ENCODE measurements at regions not wholly inside any gene's neighbourhood (a gene's known extent, or its start where the extent isn't known, plus 50 kb on each side); places are given as distances from the start of the nearest gene placed in this dataset.
"Not testable (repeated sequence)": the region's sequence is repeated elsewhere in the genome, so short reads cannot be mapped to it uniquely, and the experiment has no call there.

- DNase-seq (ENCODE audit: low spot score) = no peak
These were observed 169.9 kb downstream of the QRSL1 start for GRCh38 chr6:106799031-106799894.

GRCh38 chr6:106797186-106797585, 167.8 kb downstream of the QRSL1 start:
- DNase-seq (ENCODE audit: low spot score) = no peak

DNA sequence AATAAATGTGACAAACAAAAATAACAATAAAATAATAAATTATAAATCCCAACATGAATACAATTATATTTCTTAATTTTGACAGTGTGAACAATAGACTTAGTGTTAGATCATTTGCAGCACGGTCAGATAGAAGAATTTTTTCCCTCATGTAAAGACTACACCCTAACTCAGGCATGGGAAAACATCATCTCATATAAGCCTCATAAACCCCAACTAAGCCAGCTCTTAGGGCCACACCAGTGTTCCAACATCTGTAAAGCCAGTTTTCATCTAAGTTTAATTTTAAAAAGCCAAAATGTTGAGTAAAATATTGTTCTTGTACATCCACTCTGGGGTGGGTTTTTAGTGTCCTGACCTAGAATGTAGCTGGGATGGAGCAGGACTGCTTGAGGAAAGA, 167.4 kb downstream of the QRSL1 start:
- DNase-seq (ENCODE audit: low spot score) = no peak

DNA sequence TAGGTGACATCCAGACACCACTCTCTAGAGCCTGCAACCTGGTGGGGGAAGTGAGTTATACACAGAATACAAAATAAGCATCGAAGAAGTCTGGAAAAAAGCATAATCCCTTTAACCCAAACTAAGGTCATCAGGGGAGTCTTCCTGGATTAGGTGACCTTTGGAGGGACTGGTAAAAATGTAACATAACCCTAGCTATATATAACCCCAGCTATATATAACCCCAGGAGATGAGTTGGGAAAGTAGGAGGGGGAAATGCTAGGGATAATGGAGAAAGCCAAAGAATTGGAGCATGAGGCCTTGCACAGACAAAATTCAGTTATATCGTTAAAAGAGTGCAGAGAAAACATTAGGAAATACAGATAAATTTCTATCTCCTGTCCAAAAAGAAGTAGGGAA, 164.8 kb downstream of the QRSL1 start:
- no peak for DNase-seq (ENCODE audit: low spot score)

DNA sequence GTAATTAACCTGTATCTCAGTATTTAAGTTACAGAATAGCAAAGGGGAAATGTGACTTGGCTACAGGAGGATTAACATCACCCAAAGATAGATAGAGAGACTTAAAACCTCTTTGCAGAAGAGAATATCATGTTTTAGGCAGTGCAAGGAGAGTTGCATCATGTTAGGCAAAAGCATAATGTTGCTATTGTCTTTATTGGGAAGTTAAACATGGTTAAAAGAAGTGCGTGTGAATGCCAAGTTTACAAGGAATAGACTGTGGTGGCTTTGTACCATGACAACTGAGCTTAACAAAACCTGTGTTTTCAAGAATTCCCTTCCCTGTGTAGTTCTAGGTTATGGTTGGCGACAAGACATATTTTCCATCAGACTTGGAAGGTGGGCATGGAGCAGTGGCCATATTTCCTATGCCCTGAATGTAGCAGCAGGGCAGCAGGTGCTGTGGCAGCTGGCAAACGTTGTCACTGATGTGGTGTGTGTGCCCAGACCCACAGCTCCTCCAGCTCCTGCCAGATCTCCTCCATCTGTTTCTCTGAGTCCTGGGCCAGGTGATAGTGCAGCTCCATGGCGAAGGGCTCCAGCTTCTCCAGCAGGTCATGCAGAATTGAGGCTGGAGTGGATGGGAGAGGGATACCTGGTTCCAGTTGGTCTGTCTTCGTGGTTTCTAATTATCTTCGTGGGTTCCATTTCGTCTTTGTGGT, 163.3 kb downstream of the QRSL1 start:
- no peak for DNase-seq (ENCODE audit: low spot score)

DNA sequence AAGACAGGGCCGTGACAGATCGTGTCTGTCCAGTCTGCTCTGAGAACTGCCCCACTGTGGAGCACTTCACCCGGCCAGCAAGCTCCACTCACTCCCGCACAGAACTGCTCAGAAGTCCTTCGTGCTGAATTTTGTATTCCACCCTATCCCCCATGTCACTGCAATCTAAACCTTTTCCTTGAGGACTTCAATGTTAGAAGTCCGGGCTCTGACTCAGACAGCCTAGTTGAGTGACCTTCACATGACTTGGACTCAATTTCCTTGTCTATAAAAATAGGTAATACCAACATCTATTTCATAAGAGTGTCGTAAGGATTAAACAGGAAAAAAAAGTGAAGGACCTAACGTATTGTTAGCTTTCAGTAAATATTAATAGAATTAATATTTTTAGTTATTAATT, 161.6 kb downstream of the QRSL1 start:
- no peak for DNase-seq (ENCODE audit: low spot score)

- no peak for DNase-seq (ENCODE audit: low spot score)
These were observed 160.9 kb downstream of the QRSL1 start for GRCh38 chr6:106790149-106790770.

DNA sequence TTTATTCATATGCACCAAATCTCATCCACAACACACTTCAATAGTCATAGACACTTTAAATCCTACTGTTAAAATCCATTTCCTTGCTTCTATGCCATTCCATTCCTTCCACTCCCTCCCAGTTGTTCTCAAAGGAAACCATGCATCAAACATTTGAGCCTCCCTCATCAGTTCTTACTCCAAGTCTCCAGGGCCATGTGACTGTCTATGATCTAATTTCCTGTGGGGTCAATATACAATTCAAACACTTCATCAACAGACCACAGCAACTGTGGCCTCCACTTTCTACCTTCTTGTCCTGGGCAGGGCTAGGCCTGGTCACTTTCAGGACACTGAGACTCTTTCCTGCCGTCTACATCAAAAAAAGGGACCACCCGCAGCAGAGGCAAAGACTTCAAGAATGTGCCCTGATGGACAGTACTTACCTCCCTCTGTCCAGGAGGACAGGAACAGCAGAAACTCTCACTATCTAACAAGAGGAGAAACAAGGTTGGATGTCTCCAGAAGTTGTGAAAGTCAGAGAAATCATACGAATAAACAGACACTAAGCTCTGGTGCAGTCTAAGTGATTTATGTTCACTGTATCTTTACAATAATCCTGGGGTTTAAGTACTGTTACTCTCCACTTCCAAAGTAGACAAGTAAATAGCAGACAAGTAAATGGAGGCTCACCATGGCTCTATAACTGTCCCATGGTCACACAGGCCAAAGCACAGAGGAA, 160.2 kb downstream of the QRSL1 start:
- DNase-seq (ENCODE audit: low spot score) = peak; percentile 18

DNA sequence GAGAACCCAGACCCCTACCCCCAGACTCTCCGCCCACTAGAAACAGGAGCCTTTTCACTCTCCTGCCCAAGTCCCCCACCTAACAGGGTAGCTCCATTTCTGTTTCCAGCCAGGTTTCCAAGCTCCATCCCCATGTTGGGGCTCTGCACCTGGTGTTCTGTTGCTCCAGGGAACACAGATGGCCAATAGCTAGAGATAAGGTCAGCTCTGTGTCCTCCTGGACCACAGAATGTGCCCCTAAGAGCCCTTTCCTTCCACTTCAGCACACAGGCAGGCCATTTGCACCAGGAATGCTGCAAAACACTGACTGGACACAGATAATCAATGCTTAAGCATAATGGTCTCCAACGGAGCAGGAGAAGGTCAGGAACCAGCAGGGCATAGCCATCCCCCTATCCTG, 159.4 kb downstream of the QRSL1 start:
- DNase-seq (ENCODE audit: low spot score) = no peak

DNA sequence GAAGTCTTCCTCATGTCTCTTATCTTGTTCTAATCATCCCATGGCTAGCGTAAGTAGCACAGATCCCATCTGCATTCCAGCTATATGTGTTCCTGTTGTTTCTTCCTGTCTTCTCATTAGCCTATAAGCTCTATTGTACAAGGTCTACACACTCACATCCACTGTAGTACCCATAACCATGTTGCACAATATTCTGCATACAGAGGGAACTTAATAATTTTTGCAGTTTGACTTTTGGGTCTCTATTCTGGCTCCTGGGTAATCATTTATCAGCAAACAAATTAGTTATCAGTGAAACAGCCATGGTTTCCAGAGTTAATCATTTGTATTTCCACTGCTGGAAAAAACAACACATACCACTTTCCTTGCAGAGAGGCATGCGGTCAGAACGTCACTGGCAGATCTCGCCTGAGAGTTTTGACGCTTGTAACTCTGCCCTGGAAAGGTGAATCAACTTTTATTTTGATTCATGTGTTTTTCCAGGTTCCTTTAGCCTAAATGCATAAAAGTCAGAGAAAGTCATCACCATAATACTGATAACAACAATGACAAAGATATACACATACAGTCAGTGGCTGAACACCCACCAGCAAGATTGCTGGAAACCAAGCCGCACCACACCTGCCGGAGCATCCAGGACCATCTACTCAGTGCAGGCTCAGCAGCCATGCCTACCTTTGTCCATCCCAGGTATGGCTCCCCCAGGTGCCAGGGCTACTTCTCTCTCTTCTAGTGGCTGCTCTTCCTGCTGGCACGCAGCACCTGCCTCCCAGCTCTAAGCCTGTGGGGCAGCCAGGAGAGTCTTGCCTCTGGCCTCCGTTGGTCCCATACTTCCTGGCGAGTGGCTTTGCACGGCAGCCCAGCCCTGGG, 158.2 kb downstream of the QRSL1 start:
- DNase-seq (ENCODE audit: low spot score) = no peak

DNA sequence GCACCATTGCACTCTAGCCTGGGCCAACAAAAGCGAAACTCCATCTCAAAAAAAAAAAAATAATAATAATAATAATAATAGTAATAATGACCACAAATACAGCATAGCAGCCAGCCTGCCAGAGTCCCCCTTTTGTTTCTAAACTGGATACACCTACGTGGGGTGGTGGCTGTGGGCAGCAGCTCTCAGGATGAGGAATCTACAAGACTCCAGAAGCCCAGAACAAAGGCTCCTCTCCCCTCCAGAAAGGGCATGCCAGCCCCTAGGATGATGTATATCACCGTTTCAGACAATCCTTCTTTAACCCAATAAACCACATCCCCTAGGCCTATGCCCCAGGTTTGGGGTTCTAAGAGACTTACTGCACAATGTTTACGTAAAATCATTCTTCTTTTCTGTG, 155.9 kb downstream of the QRSL1 start:
- DNase-seq (ENCODE audit: low spot score) = no peak

DNA sequence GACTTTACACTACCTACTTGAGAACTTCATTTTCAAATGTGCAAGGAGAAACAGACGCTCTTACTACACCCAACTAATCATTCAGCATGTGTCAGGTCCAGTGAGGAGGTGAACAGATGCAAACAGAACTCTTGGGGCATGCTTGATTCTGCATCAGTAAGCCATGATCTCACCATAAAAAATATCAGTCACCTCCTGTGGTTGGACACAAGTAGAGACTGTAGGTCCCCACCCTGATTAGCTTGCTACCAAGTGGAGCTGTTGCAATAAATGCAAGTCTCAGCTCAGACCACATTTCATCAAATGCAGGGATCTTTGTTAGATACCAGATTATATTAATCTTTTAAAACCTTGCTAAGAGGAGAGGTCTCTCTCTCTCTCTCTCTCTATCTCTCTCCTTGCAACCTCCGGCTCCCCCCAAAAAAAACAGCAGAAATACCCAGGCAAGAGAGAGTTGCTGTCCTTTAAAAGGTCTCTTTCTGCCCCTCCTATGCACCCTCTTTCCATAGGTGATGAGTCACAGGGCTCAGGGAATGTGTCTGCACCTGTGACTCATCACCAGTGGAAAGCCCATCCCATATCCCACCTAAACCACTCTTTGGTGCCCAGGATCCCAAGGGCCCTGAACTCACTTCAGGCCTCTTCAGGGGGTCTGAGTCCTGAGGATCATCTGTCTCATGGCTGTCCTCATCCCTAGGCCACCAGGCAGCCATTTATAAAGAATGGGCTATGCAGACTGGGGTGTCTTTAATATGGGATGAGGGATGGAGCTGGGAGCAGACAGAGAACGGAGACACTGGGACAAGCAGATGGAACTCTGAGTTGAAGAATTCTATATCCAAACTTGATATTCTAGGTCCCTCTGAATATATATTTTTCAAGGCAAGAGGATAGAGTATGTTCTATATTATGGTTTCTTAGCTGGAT, 154.5 kb downstream of the QRSL1 start:
- DNase-seq (ENCODE audit: low spot score) = no peak

DNA sequence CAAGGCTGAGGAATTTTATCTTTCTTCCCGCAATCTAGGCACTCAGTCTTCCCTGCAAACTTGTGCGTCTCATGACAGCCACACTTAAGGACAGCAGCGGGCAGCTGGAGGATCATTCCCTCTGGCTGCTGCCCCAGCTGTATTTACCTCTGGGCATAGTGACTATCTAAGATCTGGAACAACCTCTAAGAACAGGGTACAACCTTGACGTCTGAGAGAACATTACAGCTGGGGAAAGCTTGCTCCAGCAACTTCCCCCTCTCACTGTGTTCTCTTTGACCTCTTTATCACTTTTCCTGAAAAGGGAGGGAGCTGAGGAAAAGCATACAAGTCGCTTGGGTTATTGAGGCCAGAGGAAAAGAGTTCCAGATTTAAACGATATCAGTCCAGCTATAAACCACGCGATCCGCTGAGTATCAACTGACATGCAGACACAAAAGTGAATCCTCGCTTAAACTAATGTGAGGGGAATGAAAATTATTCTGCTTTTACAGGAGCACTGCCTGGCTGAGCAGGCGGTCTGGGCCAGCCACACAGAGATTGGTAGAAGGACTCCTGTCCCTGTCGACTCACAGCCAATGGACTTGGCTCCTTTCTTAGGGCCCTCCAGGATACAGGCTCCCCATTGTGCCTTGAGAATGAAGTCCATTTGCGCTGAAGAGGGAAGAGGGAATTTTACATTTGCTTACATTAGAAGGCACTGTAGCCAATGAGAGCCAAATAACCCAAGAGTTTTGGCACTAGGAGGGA, 153.3 kb downstream of the QRSL1 start:
- no peak for DNase-seq (ENCODE audit: low spot score)

- DNase-seq (ENCODE audit: low spot score) = not testable (repeated sequence)
These were observed 150.2 kb downstream of the QRSL1 start for GRCh38 chr6:106779552-106779951.

DNA sequence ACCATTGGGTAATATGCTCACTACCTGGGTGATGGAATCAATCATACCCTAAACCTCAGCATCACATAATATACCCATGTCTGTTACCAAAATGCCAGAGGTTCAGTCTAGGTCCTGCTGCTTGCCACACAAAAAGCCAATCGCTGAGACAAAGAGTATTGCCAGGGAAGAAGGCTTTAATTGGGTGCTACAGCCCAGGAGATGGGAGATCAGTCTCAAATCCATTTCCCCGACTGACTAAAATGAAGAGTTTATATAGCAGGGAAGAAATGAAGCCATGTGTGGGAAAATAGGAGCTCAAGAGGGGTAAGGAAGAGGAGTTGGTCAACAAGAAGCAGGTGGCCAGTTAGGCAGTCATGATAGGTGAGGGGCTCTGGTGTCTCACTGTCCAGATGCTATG, 149.6 kb downstream of the QRSL1 start:
- no peak for DNase-seq (ENCODE audit: low spot score)

- no peak for DNase-seq (ENCODE audit: low spot score)
These were observed 144.7 kb downstream of the QRSL1 start for GRCh38 chr6:106773996-106774629.

GRCh38 chr6:106773522-106773921, 144.1 kb downstream of the QRSL1 start:
- no peak for DNase-seq (ENCODE audit: low spot score)

DNA sequence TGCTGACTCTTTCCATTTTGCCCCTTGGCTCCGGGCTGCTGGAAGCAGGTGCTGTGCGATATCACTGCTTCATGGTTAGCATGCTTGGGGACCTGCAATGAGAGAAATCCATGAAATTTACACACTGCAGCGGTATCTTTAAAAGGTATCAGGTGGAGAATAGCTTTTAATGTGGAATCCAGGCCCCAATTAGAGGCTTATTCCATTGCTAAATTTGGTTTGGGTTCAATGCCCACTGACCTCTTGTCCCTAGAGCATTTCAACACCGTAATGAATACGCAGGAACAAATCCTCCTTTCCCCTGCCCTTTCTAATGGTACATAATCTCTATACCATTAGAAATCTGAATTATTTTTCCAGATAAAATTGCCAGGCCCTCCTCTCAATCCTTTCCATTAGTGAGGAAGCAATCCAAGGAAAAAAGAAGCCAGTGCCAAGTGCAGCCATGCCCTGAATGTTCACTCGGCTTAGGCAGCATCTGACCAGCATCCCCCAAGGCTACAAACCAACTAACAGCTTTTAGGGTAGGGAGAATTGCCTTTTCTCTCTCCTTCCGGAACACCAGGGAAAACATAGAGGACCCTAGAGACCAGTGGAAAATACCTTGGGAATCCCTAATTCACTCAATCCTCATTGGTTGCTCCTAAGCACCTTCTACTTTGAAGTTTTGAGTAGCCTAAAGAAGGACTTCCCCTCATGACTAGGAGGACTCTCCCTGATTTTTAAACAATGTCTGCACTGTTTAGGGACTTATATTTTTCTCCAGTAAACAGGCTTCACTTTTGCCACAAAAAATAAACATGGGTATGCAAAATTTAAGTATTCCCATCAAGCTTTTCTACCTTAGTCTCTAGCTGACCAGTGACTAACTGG, 143.1 kb downstream of the QRSL1 start:
- DNase-seq (ENCODE audit: low spot score) = no peak
